Muscle layer of duodenum (tissue), 2 donors: ENCODE measurements at regions not wholly inside any gene's neighbourhood (a gene's known extent, or its start where the extent isn't known, plus 50 kb on each side); places are given as distances from the start of the nearest gene placed in this dataset.

Source experiments
- H3K27ac ChIP-seq: one replicate; pipeline ENCODE4 v1.7.0; 2013; ENCODE audit warnings: mild to moderate bottlenecking, low read length
- H3K27me3 ChIP-seq: one replicate; pipeline ENCODE4 v1.7.0; 2013; ENCODE audit warnings: low read depth, mild to moderate bottlenecking, control low read depth, low read length
- H3K36me3 ChIP-seq, 2 donors: one replicate each; pipeline ENCODE4 v1.7.0; 2013; ENCODE audit warnings: low read length in 2 of 2, control low read depth in 1 of 2, mild to moderate bottlenecking in 1 of 2; ENCODE audit not compliant: insufficient read depth in 2 of 2, control insufficient read depth in 1 of 2
- H3K4me1 ChIP-seq, 2 donors: one replicate each; pipeline ENCODE4 v1.7.0; 2013; ENCODE audit warnings: low read length in 2 of 2, mild to moderate bottlenecking in 2 of 2, control low read depth in 1 of 2, moderate library complexity in 1 of 2; ENCODE audit not compliant: insufficient read depth in 2 of 2, control insufficient read depth in 1 of 2
- H3K4me3 ChIP-seq, 2 donors: one replicate each; pipeline ENCODE4 v1.7.0; 2013; ENCODE audit warnings: low read length in 2 of 2, low read depth in 1 of 2, mild to moderate bottlenecking in 1 of 2
- H3K9me3 ChIP-seq, 2 donors: one replicate each; pipeline ENCODE4 v1.7.0; 2013; ENCODE audit warnings: low read length in 2 of 2, control low read depth in 1 of 2, mild to moderate bottlenecking in 1 of 2; ENCODE audit not compliant: control insufficient read depth in 1 of 2
- donor health status: healthy.

DNA sequence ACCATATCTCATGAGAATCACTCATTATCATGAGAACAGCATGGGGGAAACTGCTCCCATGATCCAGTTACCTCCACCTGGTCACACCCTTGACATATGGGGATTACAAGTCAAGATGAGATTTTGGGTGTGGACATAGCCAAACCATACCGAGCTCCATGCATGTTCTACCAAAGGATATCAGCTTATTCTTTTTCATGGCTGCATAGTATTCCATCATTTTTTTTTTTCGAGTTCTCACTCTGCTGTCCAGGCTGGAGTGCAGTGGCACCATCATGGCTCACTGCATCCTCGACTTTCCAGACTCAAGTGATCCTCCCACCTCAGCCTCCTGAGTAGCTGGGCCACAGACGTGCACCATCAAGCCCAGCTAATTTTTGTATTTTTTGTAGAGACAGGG lies 668.3 kb downstream of the GATA3 start:
- no peak overlapping the region for H3K27ac ChIP-seq
- H3K27me3 ChIP-seq = no peaks in the 10 kb centered on the region
- peaks cover 7 to 12% of the 10 kb centered on the region in 2 donors for H3K9me3 ChIP-seq
- no peak overlapping the region for H3K4me3 ChIP-seq
- H3K4me1 ChIP-seq = no peaks in the 10 kb centered on the region
- no peaks in the 10 kb centered on the region for H3K36me3 ChIP-seq

DNA sequence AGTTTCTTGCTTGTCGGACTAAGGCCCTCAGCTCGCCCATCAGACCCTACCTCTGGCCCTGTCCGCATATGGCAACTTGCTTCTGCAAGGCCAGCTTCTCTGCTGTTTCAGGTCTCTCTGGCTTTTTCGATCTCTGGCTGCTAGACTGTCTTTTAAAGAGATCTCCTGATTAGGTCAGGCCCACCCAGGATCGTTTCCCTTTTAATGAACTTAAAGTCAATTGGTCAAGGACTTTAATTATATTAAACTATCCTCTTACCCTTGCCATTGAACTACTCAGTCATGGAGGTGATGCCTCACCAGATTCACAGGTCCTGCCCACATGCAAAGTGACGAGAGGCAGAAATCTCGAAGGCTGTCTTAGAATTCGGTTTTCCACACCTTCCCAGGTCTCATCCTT lies 670.9 kb downstream of the GATA3 start:
- Histone ChIP-seq H3K27me3 (no peaks in the 10 kb centered on the region), H3K36me3 (no peaks in the 10 kb centered on the region), H3K27ac (no peak overlapping the region)

DNA sequence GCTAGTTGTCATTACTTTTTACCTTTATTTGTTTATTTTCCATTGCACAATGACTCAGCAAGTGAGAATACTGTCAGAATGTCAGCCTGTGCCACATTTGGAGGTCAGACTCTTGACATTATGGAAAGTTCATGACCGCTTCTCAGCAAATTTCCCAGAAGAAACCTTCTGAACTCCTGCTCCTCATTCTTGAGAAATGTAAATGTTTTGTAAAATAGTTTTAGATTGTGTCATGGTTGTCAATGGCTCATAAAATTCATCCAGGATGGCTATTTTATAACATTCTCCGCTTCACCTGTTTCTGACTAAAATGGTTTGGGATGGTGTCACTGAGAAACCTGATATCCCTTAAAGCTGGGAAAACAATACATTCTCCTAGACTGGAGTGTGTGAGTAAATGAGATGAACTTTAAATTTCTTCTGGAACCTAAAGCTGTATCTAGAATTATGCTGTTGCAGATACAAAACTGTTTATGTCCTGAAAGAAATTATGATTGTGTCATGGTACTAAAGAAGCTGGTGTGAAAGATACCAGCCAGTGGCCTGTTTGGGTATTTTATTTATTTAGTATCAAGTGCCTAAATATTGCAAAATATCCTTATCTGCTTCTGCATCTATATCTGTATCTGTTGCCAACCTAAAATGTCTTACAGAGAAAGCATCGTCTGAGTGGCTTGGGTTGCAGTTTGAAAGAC lies 671.7 kb downstream of the GATA3 start:
- H3K9me3 ChIP-seq = no peaks in the 10 kb centered on the region
- no peak overlapping the region for H3K27ac ChIP-seq
- H3K36me3 ChIP-seq = no peaks in the 10 kb centered on the region
- H3K27me3 ChIP-seq = no peaks in the 10 kb centered on the region
- no peak overlapping the region for H3K4me3 ChIP-seq
- H3K4me1 ChIP-seq = no peaks in the 10 kb centered on the region

More for the DNA sequence above, 670.9 kb downstream of the GATA3 start:
- Histone ChIP-seq H3K9me3 (no peaks in the 10 kb centered on the region), H3K4me3 (no peak overlapping the region), H3K4me1 (no peaks in the 10 kb centered on the region)

DNA sequence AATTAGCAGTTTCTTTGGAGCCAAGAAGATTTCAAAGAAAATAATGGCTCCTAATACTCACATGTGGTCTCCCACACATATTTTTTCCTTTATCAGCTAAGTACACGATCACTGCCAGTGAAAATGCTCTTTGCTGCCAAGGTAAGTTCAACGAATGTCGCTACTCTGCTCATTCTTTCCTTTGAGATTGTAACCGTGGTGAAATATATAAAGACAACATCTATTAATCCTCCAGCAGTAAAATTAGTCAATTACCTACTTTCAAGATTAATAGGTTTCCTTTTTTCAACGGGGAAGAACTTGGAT lies 672.2 kb downstream of the GATA3 start:
- H3K4me1 ChIP-seq = no peaks in the 10 kb centered on the region
- no peak overlapping the region for H3K27ac ChIP-seq
- no peak overlapping the region for H3K4me3 ChIP-seq
- no peaks in the 10 kb centered on the region for H3K27me3 ChIP-seq
- no peaks in the 10 kb centered on the region for H3K36me3 ChIP-seq
- H3K9me3 ChIP-seq = no peaks in the 10 kb centered on the region

DNA sequence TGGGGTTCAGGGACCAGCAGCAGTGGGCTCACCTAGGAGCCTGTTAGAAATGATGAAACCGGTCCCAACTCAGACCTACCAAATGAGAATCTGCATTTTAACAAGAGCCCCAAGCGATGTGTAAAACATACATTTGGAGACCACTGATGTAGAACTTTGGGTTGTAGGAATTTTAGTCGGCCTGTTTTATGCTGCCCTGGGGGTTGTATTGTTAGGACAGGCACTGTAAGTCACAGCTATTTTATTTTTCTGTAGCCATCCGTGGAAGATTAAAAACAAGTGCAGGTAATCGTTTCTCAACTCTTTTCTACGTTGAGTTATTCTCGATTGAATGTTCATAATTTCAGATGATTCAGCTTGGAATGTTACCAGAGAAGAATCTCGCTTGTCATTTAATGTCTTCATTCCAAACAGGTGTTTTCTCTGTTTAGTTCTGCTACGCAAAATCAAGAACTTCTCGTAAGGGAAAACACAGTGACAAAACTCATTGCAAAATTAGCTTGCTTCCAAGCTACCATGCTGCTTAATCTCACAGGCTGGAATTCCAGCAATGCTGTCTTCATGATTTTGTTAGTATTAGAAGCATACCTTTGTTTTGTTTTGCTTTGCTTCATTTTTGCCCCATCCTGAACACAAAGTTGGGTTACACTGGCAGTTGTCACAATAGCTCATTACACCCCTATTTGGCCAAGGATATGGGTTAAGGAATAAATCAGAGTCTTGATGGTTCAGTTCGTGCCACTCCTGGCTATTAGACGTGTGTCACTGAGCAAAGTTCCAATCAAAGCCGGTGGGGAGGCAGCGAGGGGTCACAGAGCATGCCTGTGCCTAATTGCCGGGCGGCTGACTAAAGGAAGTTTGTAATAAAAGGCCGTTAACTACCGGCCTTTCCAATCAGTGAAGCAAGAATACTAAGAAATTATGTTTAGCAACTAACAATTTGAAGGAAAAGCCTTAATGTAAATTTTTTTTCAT lies 676.9 kb downstream of the GATA3 start:
- no peak overlapping the region for H3K4me3 ChIP-seq
- H3K4me1 ChIP-seq = no peaks in the 10 kb centered on the region
- no peak overlapping the region for H3K27ac ChIP-seq
- H3K27me3 ChIP-seq = no peaks in the 10 kb centered on the region
- no peaks in the 10 kb centered on the region for H3K9me3 ChIP-seq
- H3K36me3 ChIP-seq = no peaks in the 10 kb centered on the region

DNA sequence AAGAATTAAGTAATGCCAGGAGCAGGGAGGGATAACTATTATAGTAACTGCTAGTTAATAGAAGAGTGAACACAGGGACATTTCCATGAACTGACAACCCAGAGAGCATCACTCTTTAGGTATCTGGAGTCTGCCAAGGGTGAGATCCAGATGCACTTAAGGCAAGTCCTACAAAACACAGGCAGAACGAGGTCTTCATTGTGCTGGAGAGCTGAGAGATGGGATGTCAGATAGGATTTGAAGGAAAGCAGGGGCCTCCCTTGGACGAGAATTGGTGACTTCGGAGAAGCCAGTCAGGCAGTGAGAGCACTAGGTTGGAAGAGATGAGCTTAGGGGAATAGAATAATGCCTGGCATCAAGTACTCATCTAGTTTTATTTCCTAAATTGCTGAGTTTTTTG lies 684.5 kb downstream of the GATA3 start:
- H3K27me3 ChIP-seq = no peaks in the 10 kb centered on the region
- H3K4me3 ChIP-seq = no peak overlapping the region
- H3K36me3 ChIP-seq = no peaks in the 10 kb centered on the region
- H3K9me3 ChIP-seq = no peaks in the 10 kb centered on the region
- H3K27ac ChIP-seq = no peak overlapping the region
- no peaks in the 10 kb centered on the region for H3K4me1 ChIP-seq

DNA sequence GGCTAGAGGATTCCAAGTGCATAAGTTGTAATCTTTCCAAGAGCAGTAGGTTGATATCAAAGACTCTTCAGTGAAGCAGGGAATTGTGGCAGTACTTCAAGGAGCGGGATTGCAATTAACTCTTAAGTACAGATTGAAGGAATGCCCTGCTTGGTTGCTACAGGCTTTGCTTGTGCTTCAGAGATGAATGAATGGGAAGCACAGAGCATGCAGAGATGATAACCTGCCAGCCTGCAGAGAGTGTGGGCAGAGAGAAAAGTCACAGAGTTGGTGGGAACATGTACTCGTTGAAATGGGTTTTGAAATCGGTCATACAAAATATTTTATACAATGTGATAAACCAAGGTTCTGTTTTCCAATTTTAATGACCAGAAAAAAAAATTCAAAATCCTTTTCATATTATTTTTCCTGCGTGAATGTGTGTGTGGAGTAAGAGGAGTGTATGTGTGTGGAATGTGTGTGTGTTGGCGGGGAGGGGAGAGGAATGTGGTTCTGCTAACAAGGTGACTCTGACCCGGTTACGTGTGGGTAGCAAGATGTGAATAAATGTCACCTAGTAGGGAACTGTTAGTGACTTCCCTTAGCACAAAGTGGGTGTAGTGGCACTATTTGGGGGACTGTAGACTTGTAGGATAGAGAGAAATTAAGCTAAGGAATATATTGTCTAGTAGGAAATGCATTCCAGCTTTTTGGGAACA lies 697.8 kb downstream of the GATA3 start:
- Histone ChIP-seq H3K27me3 (no peaks in the 10 kb centered on the region), H3K36me3 (no peaks in the 10 kb centered on the region), H3K27ac (no peak overlapping the region), H3K4me3 (no peak overlapping the region), H3K4me1 (no peaks in the 10 kb centered on the region), H3K9me3 (no peaks in the 10 kb centered on the region)

DNA sequence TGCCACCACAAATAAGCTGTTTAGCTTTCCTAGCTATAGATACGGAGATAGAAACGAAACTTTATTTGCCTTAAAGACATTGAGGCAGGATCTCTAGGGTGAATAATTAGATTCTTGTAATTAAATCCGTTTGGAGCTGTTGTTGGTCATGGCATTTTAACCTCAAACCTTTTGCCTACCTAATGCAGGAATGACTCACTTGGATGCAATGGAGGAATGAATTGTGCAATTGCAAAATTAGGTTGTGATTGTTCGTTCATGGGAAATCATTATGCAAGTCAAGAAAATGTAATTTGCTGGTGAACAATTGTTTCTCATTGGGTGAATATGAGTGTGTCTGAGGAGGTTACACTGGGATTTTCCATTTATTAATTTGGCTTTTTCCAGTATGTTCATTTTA lies 703.5 kb downstream of the GATA3 start:
- Histone ChIP-seq H3K36me3 (no peaks in the 10 kb centered on the region), H3K27me3 (no peaks in the 10 kb centered on the region), H3K27ac (no peak overlapping the region), H3K4me1 (no peaks in the 10 kb centered on the region), H3K9me3 (no peaks in the 10 kb centered on the region), H3K4me3 (no peak overlapping the region)

DNA sequence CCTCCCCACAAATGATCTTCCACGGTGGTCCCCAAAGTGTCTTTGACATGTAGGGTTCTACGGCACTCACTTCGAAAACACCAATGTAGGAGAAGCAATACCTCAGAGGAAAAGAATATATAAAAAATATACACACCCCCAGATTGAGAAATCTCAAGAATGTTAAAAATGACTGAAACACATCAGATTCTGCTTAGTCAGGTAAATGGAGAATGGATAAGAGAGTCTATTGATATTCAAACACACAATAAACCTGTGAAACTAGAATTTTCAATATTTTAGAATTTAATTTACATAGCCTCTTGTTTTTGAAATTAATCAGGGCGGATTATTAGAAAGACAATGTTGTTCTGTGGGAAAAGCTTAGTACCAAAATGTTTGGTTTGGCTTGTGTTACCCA lies 712.4 kb downstream of the GATA3 start:
- H3K9me3 ChIP-seq = no peaks in the 10 kb centered on the region
- no peak overlapping the region for H3K4me3 ChIP-seq

DNA sequence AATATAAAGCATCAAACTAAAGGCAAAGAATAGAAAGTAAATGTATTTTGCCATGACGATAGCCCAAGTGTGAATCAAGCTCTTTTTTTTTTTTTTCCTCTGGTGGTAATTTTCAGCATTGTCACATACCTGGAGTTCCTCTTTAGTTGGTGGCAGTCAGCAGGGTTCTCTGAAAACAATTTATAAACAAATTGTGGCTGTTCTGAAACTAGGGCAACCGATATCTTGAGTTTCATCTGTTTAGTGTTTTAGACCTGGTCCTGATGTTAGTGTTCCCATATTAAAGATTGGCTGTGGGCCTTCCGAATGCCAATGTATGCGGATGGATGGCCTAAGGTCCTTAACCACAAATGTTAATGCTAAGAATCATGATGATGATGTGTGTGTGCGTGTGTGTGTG lies 713.1 kb downstream of the GATA3 start:
- Histone ChIP-seq H3K36me3 (no peaks in the 10 kb centered on the region), H3K27ac (no peak overlapping the region), H3K9me3 (no peaks in the 10 kb centered on the region), H3K27me3 (no peaks in the 10 kb centered on the region), H3K4me3 (no peak overlapping the region), H3K4me1 (no peaks in the 10 kb centered on the region)

More for the DNA sequence above, 712.4 kb downstream of the GATA3 start:
- Histone ChIP-seq H3K4me1 (no peaks in the 10 kb centered on the region), H3K36me3 (no peaks in the 10 kb centered on the region), H3K27me3 (no peaks in the 10 kb centered on the region), H3K27ac (no peak overlapping the region)

DNA sequence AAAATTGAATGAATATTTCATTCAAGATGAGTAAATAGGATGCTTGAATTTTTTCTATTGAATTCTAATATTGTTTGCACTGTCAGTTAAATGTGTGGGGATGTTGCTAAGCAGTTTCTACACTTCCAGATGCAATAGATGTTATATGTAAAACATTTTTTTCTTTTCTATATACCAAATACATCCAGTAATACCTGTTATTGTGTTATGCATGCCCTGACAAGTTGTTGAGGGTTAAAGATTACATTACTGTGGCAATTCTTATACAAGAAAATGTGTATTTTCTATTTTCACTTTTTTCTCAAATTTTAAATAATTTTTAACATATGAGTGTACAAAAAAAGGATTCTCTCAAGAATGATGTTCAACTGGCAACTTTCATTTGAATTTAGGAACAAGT lies 713.9 kb downstream of the GATA3 start:
- H3K4me1 ChIP-seq = no peaks in the 10 kb centered on the region
- H3K9me3 ChIP-seq = no peaks in the 10 kb centered on the region
- no peaks in the 10 kb centered on the region for H3K27me3 ChIP-seq
- H3K36me3 ChIP-seq = no peaks in the 10 kb centered on the region
- H3K27ac ChIP-seq = no peak overlapping the region
- no peak overlapping the region for H3K4me3 ChIP-seq
